Loucy (cell line): ENCODE measurements at regions not wholly inside any gene's neighbourhood (a gene's known extent, or its start where the extent isn't known, plus 50 kb on each side); places are given as distances from the start of the nearest gene placed in this dataset.
A peak's percentile ranks its signal among the peaks of the same experiment; 100 is the strongest.

ENCODE experiments used
- H2AFZ ChIP-seq: fragments of 200-600 bp; sonication (generic); 2 replicates; pipeline ENCODE4 v1.6.0; 2016; ENCODE audit warnings: antibody characterized with exemption, mild to moderate bottlenecking, low read length, moderate library complexity
- H3F3A ChIP-seq: fragments of 200-600 bp; 2 replicates; pipeline ENCODE4 v1.6.0; 2016; ENCODE audit warnings: antibody characterized with exemption, low read depth, mild to moderate bottlenecking
- H3K27me3 ChIP-seq: fragments of 200-600 bp; sonication (generic); 2 replicates; pipeline ENCODE4 v1.6.1; 2014; ENCODE audit warnings: low read length, mild to moderate bottlenecking; ENCODE audit not compliant: insufficient read depth, poor library complexity, severe bottlenecking
- H3K36me3 ChIP-seq: fragments of 200-600 bp; sonication (generic); 2 replicates; pipeline ENCODE4 v1.6.1; 2016; ENCODE audit warnings: low read length; ENCODE audit not compliant: insufficient read depth
- H3K4me1 ChIP-seq: fragments of 200-600 bp; sonication (generic); 2 replicates; pipeline ENCODE4 v1.5.1; 2014; ENCODE audit warnings: low read length, mild to moderate bottlenecking; ENCODE audit not compliant: insufficient read depth, poor library complexity, severe bottlenecking
- H3K4me2 ChIP-seq: fragments of 200-600 bp; sonication (generic); 2 replicates; pipeline ENCODE4 v1.6.0; 2014; ENCODE audit warnings: antibody characterized with exemption, low read length, low read depth, mild to moderate bottlenecking; ENCODE audit not compliant: poor library complexity, severe bottlenecking
- H3K4me3 ChIP-seq: fragments of 200-600 bp; sonication (generic); 2 replicates; pipeline ENCODE4 v1.5.1; 2014; ENCODE audit warnings: low read length, mild to moderate bottlenecking, mixed read lengths; ENCODE audit not compliant: poor library complexity, severe bottlenecking
- H3K79me2 ChIP-seq: fragments of 200-600 bp; sonication (generic); 2 replicates; pipeline ENCODE4 v1.6.1; 2014; ENCODE audit warnings: low read length; ENCODE audit not compliant: insufficient read depth
- H3K9ac ChIP-seq: fragments of 200-600 bp; sonication (generic); 2 replicates; pipeline ENCODE4 v1.6.0; 2014; ENCODE audit warnings: mild to moderate bottlenecking, low read depth, low read length, moderate library complexity; ENCODE audit not compliant: poor library complexity, severe bottlenecking
- H3K9me2 ChIP-seq: fragments of 200-600 bp; sonication (generic); replicated peaks from 2 replicates; pipeline ENCODE4 v1.6.1; 2016; ENCODE audit warnings: low read depth, low read length, mixed read lengths
- H3K9me3 ChIP-seq: fragments of 200-600 bp; sonication (generic); 2 replicates; pipeline ENCODE4 v1.6.1; 2014; ENCODE audit warnings: mild to moderate bottlenecking, antibody characterized with exemption, low read length, low read depth; ENCODE audit not compliant: insufficient read depth
- H4K20me1 ChIP-seq: fragments of 200-600 bp; sonication (generic); 2 replicates; pipeline ENCODE4 v1.6.0; 2014; ENCODE audit warnings: antibody characterized with exemption, low read length, mild to moderate bottlenecking; ENCODE audit not compliant: insufficient read depth, poor library complexity, severe bottlenecking
- CTCF ChIP-seq: fragments of 200-600 bp; sonication (generic); conservative IDR thresholded peaks from 2 replicates; pipeline ENCODE4 v1.5.1; 2014; ENCODE audit warnings: mild to moderate bottlenecking, antibody characterized with exemption, low read length
- EZH2phosphoT487 ChIP-seq: fragments of 200-600 bp; IDR thresholded peaks from 2 replicates; pipeline ENCODE4 v1.6.1; 2018; ENCODE audit warnings: antibody characterized with exemption, mild to moderate bottlenecking, moderate library complexity, borderline replicate concordance

GRCh38 chrX:140580478-140580877, 75.6 kb upstream of the SOX3 start:
- H3K36me3 ChIP-seq, result no peaks in the 10 kb centered on the region
- no peak overlapping the region for H3K4me2 ChIP-seq
- H3K4me3 ChIP-seq, result no peak overlapping the region
- no peaks in the 10 kb centered on the region for H3K4me1 ChIP-seq
- no peaks in the 10 kb centered on the region for H3K79me2 ChIP-seq
- H2AFZ ChIP-seq, result no peak overlapping the region
- no peaks in the 10 kb centered on the region for H3K27me3 ChIP-seq
- no peaks in the 10 kb centered on the region for H3F3A ChIP-seq
- H4K20me1 ChIP-seq, result no peaks in the 10 kb centered on the region
- no peaks in the 10 kb centered on the region for H3K9me2 ChIP-seq
- no peaks in the 10 kb centered on the region for H3K9me3 ChIP-seq
- no peak overlapping the region for H3K9ac ChIP-seq
- TF ChIP-seq EZH2phosphoT487 (no peak), CTCF (no peak)

GRCh38 chrX:140572724-140573123, 67.9 kb upstream of the SOX3 start:
- no peaks in the 10 kb centered on the region for H3K79me2 ChIP-seq
- H4K20me1 ChIP-seq, result no peaks in the 10 kb centered on the region
- H2AFZ ChIP-seq, result no peak overlapping the region
- TF ChIP-seq CTCF (peak; percentile 57), EZH2phosphoT487 (no peak)
- H3K36me3 ChIP-seq, result no peaks in the 10 kb centered on the region
- no peak overlapping the region for H3K4me3 ChIP-seq
- no peaks in the 10 kb centered on the region for H3K4me1 ChIP-seq
- H3F3A ChIP-seq, result no peaks in the 10 kb centered on the region
- H3K9me3 ChIP-seq, result no peaks in the 10 kb centered on the region
- no peak overlapping the region for H3K4me2 ChIP-seq
- H3K9ac ChIP-seq, result no peak overlapping the region
- no peaks in the 10 kb centered on the region for H3K9me2 ChIP-seq
- H3K27me3 ChIP-seq, result no peaks in the 10 kb centered on the region

- Histone ChIP-seq H3K9me3 (no peaks in the 10 kb centered on the region), H3K4me1 (no peaks in the 10 kb centered on the region), H4K20me1 (no peaks in the 10 kb centered on the region), H3K27me3 (no peaks in the 10 kb centered on the region), H3F3A (no peaks in the 10 kb centered on the region), H3K9ac (no peak overlapping the region), H3K4me3 (no peak overlapping the region), H3K4me2 (no peak overlapping the region), H3K9me2 (no peaks in the 10 kb centered on the region), H2AFZ (no peak overlapping the region), H3K36me3 (no peaks in the 10 kb centered on the region), H3K79me2 (no peaks in the 10 kb centered on the region)
- TF ChIP-seq EZH2phosphoT487 (no peak), CTCF (no peak)
Observed at GRCh38 chrX:140563893-140564292, 59.0 kb upstream of the SOX3 start.
